ENCODE measurements at regions not wholly inside any gene's neighbourhood (a gene's known extent, or its start where the extent isn't known, plus 50 kb on each side); places are given as distances from the start of the nearest gene placed in this dataset.

DNA sequence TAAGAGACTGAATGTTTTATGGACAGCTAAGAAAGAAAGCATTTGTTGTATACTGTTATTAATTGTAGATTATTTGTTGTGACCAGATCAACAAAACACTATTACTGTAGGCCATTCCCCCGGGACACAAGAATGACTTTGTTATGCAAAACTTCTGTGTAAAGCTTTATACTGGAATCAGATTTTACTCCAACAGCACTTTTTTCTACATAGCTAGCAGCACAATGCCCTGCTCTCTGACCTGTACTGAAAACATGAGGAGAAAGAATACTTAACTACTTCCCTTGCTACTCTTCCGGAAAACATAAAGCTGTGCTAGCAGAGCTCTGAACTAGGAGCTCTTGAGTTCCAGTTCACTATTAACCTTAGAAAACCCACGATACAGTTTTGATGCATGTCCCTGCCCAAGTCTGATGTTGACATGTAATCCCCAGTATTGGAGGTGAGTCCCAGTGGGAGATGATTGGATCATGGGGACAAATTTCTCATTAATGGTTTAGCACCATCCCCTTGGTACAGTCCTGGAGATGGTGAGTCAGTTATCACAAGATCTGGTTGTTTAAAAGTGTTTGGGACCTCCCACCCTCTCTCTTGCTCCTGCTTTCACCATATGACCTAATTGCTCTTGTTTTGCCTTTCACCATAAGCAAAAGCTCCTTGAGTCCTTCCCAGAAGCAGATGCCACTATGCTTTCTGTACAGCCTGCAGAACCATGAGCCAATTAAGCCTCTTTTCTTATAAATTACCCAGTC, 601.1 kb upstream of the PIK3C3 start:
- TF ChIP-seq POLR2A (IDR thresholded peaks at IDR 0.05) (no peak), POLR2AphosphoS5 (IDR thresholded peaks at IDR 0.05) (no peak)
- TF ChIP-seq, protein P1, sequence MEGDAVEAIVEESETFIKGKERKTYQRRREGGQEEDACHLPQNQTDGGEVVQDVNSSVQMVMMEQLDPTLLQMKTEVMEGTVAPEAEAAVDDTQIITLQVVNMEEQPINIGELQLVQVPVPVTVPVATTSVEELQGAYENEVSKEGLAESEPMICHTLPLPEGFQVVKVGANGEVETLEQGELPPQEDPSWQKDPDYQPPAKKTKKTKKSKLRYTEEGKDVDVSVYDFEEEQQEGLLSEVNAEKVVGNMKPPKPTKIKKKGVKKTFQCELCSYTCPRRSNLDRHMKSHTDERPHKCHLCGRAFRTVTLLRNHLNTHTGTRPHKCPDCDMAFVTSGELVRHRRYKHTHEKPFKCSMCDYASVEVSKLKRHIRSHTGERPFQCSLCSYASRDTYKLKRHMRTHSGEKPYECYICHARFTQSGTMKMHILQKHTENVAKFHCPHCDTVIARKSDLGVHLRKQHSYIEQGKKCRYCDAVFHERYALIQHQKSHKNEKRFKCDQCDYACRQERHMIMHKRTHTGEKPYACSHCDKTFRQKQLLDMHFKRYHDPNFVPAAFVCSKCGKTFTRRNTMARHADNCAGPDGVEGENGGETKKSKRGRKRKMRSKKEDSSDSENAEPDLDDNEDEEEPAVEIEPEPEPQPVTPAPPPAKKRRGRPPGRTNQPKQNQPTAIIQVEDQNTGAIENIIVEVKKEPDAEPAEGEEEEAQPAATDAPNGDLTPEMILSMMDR (IDR thresholded peaks at IDR 0.05): no peak
